ENCODE measurements at regions not wholly inside any gene's neighbourhood (a gene's known extent, or its start where the extent isn't known, plus 50 kb on each side); places are given as distances from the start of the nearest gene placed in this dataset.
"Not testable (repeated sequence)": the region's sequence is repeated elsewhere in the genome, so short reads cannot be mapped to it uniquely, and the experiment has no call there.

DNA sequence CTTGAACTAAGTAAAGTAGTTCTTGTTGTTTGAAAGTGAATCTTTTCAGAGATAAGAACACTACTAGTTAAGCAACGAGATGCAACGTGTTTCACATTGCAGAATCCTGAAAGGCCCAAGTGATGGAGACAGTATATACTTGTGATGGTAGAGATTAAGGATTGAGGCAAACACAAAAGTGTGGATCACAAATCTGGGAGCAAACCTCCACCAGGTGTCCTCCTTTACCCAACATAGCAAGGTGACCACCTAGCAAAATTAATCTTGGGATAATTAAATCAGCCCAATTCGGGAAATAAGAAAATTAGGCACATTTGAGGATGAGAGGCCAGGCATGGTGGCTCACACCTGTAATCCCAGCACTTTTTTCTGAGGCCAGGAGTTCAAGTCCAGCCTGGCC is 563.9 kb downstream of the DACH1 start:
- ATAC-seq = no peak
- H3K27ac ChIP-seq = no peak overlapping the region
- no peaks in the 10 kb centered on the region for H3K4me1 ChIP-seq
- no peak for DNase-seq
- H3K4me3 ChIP-seq = no peak overlapping the region
- H3K36me3 ChIP-seq = no peaks in the 10 kb centered on the region
- H3K9me3 ChIP-seq = no peaks in the 10 kb centered on the region
- intact Hi-C loops (cut with DNase I) = no loop called here
- TF ChIP-seq, protein P1, sequence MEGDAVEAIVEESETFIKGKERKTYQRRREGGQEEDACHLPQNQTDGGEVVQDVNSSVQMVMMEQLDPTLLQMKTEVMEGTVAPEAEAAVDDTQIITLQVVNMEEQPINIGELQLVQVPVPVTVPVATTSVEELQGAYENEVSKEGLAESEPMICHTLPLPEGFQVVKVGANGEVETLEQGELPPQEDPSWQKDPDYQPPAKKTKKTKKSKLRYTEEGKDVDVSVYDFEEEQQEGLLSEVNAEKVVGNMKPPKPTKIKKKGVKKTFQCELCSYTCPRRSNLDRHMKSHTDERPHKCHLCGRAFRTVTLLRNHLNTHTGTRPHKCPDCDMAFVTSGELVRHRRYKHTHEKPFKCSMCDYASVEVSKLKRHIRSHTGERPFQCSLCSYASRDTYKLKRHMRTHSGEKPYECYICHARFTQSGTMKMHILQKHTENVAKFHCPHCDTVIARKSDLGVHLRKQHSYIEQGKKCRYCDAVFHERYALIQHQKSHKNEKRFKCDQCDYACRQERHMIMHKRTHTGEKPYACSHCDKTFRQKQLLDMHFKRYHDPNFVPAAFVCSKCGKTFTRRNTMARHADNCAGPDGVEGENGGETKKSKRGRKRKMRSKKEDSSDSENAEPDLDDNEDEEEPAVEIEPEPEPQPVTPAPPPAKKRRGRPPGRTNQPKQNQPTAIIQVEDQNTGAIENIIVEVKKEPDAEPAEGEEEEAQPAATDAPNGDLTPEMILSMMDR (IDR thresholded peaks at IDR 0.05) = no peak
- no peaks in the 10 kb centered on the region for H3K27me3 ChIP-seq (ENCODE audit: low read depth)

DNA sequence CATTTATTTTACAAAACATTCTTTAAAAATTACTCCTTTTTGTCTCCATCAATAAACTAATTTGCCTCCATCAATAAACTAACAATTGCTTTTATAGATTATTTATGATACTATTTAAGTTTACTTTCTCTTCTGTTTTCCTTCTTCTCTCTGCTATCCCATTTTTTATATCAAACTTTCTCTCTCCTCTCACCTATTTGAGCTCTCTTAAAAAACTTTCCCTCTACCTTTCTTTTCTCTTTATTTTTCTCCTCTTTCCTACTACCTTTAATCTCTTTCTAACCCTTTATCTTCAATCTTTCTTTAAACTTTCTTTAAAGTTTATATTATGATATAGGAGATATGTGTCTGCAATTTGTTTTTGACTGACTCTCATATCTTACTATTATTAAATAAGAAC is 566.4 kb downstream of the DACH1 start:
- H3K36me3 ChIP-seq = no peaks in the 10 kb centered on the region
- intact Hi-C loops (cut with DNase I) = no loop called here
- ATAC-seq = no peak
- no peak overlapping the region for H3K4me3 ChIP-seq
- H3K27me3 ChIP-seq (ENCODE audit: low read depth) = no peaks in the 10 kb centered on the region
- H3K9me3 ChIP-seq = no peaks in the 10 kb centered on the region
- no peak for DNase-seq
- TF ChIP-seq, protein P1 (IDR thresholded peaks at IDR 0.05) = no peak
- no peak overlapping the region for H3K27ac ChIP-seq
- H3K4me1 ChIP-seq = no peaks in the 10 kb centered on the region

DNA sequence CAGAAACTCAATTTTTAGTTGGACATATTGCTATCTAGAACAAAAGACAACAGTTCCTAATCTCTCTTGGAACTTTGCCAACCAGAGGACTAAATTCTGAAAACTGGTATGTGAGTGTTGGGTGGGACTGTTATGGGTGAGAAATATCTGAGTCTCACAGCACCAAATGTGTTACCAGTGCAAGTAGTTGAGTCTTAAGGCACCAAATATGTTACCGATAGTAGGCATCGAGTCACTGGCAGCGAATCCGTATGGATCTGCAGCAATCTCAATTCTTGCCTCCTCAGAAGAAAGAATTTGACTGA is 575.2 kb downstream of the DACH1 start:
- intact Hi-C loops (cut with DNase I) = no loop called here
- H3K27ac ChIP-seq = no peak overlapping the region
- ATAC-seq (no peak), DNase-seq (no peak)
- H3K9me3 ChIP-seq = no peaks in the 10 kb centered on the region
- no peaks in the 10 kb centered on the region for H3K4me1 ChIP-seq
- H3K36me3 ChIP-seq = no peaks in the 10 kb centered on the region
- TF ChIP-seq, protein P1 (IDR thresholded peaks at IDR 0.05) = no peak
- H3K27me3 ChIP-seq (ENCODE audit: low read depth) = no peaks in the 10 kb centered on the region
- H3K4me3 ChIP-seq = no peak overlapping the region

DNA sequence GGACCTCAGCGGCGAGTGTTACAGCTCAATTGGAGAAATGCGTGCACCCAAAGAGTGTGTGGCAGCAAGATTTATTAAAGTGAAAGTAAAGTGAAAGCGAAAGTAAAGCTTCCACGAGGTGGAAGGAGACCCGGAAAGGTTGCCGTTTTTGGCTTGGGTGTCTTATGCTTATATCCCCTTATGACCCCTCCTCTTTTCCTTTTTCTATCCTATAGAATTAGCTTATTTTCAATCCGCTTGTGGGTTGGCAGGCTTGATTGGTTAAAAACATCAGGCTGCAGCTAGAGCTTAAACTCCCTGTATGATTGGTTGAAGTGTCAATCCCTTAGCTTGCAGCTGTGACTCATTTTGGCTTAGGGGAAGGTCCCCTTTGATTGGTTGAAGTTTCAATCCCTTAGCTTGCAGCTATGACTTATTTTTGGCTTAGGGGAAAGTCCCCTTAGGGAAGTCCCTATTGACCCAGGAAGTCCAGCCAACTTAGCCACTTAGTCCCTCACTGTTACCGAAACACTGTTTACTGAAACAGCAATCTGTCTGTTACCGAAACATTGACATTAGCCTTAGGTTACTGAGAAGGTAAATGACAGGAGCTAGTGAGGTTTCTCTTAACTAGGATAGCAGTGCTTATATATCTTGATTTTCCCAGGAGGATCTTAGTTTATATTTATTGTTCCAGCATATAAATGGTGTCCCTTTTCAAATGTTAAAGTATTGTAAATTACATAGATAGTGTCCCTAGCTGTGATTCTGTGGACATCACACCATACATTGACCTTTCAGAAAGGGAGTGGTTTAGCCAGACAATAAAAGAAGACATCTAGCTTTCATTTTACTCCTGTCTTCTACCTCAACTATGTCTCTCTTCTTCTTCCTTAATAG is 575.8 kb downstream of the DACH1 start:
- TF ChIP-seq, protein P1 (IDR thresholded peaks at IDR 0.05) = no peak
- intact Hi-C loops (cut with DNase I) = no loop called here
- Histone ChIP-seq H3K27ac (peak overlapping the region; percentile 43), H3K36me3 (no peaks in the 10 kb centered on the region), H3K4me3 (peak overlapping the region; percentile 46), H3K27me3 (ENCODE audit: low read depth) (no peaks in the 10 kb centered on the region), H3K9me3 (no peaks in the 10 kb centered on the region), H3K4me1 (no peaks in the 10 kb centered on the region)
- ATAC-seq = peak; percentile 44 to 77
- DNase-seq = no peak

DNA sequence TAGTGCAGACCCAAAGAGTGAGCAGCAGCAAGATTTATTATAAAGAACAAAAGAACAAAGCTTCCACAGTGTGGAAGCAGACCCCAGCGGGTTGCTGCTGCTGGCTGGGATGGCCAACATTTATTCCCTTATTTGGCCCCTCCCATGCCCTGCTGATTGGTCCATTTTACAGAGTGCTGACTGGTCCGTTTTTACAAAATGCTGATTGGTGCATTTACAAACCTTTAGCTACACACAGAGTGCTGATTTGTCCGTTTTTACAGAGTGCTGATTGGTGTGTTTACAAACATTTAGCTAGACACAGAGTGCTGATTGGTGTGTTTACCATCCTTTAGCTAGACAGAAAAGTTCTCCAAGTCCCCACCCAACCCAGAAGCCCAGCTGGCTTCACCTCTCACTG is 577.0 kb downstream of the DACH1 start:
- H3K27ac ChIP-seq; H3K36me3 ChIP-seq; DNase-seq; ATAC-seq; H3K4me3 ChIP-seq; H3K4me1 ChIP-seq; intact Hi-C loops (cut with DNase I); H3K27me3 ChIP-seq (ENCODE audit: low read depth); H3K9me3 ChIP-seq: not testable (repeated sequence)

DNA sequence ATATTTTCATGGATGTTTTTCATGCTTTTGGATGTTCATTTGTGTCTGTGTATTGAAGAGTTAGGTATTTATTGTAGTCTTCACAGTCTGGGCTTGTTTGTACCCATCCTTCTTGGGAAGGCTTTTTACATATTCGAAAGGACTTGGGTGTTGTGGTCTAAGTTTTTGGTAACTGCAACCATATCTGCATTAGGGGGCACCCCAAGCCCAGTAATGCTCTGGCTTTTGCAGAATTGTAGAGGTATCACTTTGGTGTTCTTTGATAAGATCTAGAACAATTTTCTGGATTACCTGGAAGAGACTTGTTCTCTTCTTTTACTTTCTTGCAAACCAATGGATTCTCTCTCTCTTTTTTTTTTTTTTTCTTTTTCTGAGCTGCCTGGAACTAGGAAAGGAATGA is 581.3 kb downstream of the DACH1 start:
- Histone ChIP-seq H3K27ac (no peak overlapping the region), H3K9me3 (no peaks in the 10 kb centered on the region), H3K27me3 (ENCODE audit: low read depth) (no peaks in the 10 kb centered on the region), H3K4me1 (no peaks in the 10 kb centered on the region), H3K36me3 (no peaks in the 10 kb centered on the region), H3K4me3 (no peak overlapping the region)
- TF ChIP-seq, protein P1 (IDR thresholded peaks at IDR 0.05) = peak; percentile 31
- no peak for ATAC-seq
- no peak for DNase-seq
- intact Hi-C loops (cut with DNase I) = no loop called here
